ENCODE measurements at regions not wholly inside any gene's neighbourhood (a gene's known extent, or its start where the extent isn't known, plus 50 kb on each side); places are given as distances from the start of the nearest gene placed in this dataset.

GRCh38 chr3:13192471-13193213 is 119.4 kb upstream of the IQSEC1 start:
- Histone ChIP-seq H2AFZ (no peak overlapping the region), H3K79me2 (ENCODE audit: low read depth) (no peaks in the 10 kb centered on the region), H4K20me1 (ENCODE audit: insufficient read depth) (no peaks in the 10 kb centered on the region; the same call in 1 of the 2 replicates), H3K9me2 (ENCODE audit: insufficient read depth) (no peaks in the 10 kb centered on the region), H3K27ac (no peak overlapping the region), H3K27me3 (ENCODE audit: insufficient read depth, low read depth) (no peaks in the 10 kb centered on the region), H3K4me3 (no peak overlapping the region), H3K4me1 (replicated peaks; ENCODE audit: insufficient read depth) (peaks cover 56% of the 10 kb centered on the region), H3K4me2 (peak overlapping the region; percentile 70), H3K36me3 (ENCODE audit: low read depth) (no peaks in the 10 kb centered on the region), H3F3A (ENCODE audit: insufficient read depth, low read depth) (peaks cover 26% of the 10 kb centered on the region; the same call in 1 of the 2 replicates), H3K9me3 (ENCODE audit: insufficient read depth, low read depth) (no peaks in the 10 kb centered on the region)
- no TSS peak for BruUV-seq (replicated peaks)
- ChIA-PET CTCF (interaction anchor here (0.6 to 1.9 kb wide), 3 partner anchors 37 to 161 kb away, joined by 4 read pairs; no protein-coding TSS in a partner anchor), POLR2A (ENCODE audit: unreplicated experiment) (interaction anchor here (0.6 kb wide), 1 partner anchor 999 kb away, joined by 4 read pairs; no protein-coding TSS in a partner anchor)
- intact Hi-C loops (cut with micrococcal nuclease; ENCODE audit: unreplicated experiment), result loop anchor here (1.0 kb wide), 1 partner anchor 26 kb away; no protein-coding TSS in a partner anchor
- no peak for DNase-seq
- TF ChIP-seq EZH2 (IDR thresholded peaks at IDR 0.05; ENCODE audit: low read depth) (no peak), CTCF (conservative IDR thresholded peaks at IDR 0.05) (peak; percentile 68)

DNA sequence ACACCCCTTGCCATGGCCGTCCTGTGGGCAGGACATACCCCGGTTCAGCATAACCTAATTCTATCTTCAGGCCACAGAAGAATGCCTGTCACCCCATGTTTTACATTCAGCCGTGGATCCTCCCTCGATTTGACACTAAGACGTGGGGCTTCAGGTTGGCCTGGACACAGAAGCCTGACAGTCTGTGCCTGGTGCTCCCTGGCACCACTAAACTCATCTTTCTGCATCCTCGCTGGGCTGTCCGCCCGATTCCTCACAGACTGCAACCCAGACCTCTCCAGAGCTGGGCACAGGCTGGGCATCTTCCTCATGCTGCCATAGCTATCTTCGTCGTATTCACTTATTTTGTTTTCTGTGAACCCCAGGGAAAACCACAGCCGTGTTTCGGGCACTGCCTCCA is 117.8 kb upstream of the IQSEC1 start:
- Histone ChIP-seq H3K4me1 (replicated peaks; ENCODE audit: insufficient read depth) (peaks cover 51% of the 10 kb centered on the region), H3K4me2 (no peak overlapping the region), H3K79me2 (ENCODE audit: low read depth) (no peaks in the 10 kb centered on the region), H3K9me3 (ENCODE audit: insufficient read depth, low read depth) (no peaks in the 10 kb centered on the region), H3K27ac (no peak overlapping the region), H3K36me3 (ENCODE audit: low read depth) (no peaks in the 10 kb centered on the region), H3K4me3 (no peak overlapping the region), H3F3A (ENCODE audit: insufficient read depth, low read depth) (peaks cover 25% of the 10 kb centered on the region; the same call in 1 of the 2 replicates), H3K27me3 (ENCODE audit: insufficient read depth, low read depth) (no peaks in the 10 kb centered on the region), H4K20me1 (ENCODE audit: insufficient read depth) (no peaks in the 10 kb centered on the region; the same call in 1 of the 2 replicates), H3K9me2 (ENCODE audit: insufficient read depth) (no peaks in the 10 kb centered on the region), H2AFZ (no peak overlapping the region)
- no peak for DNase-seq
- no TSS peak for BruUV-seq (replicated peaks)
- TF ChIP-seq EZH2 (IDR thresholded peaks at IDR 0.05; ENCODE audit: low read depth) (no peak), CTCF (conservative IDR thresholded peaks at IDR 0.05) (no peak)
- ChIA-PET POLR2A (ENCODE audit: unreplicated experiment) (interaction anchor here (0.7 kb wide), 1 partner anchor 92 kb away, joined by 4 read pairs; no protein-coding TSS in a partner anchor), CTCF (no interaction called here)
- intact Hi-C loops (cut with micrococcal nuclease; ENCODE audit: unreplicated experiment), result no loop called here

DNA sequence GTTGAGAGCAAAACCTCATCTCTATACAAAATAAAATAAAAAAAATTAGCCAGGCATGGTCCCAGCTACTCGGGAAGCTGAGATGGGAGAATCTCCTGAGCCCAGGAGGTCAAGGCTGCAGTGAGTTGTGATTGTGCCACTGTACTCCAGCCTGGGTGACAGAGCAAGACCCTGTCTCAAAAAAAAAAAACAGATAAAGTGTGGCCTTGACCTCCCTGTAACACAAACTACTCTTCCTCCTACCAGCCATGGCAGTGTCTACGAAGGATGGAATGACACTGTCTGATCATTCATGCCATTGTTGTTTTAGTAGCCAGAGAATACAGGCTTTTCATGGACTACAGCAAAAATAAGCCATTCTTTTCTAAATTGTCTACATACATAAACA is 117.1 kb upstream of the IQSEC1 start:
- H2AFZ ChIP-seq, result no peak overlapping the region
- H3K4me2 ChIP-seq, result no peak overlapping the region
- H3K27me3 ChIP-seq (ENCODE audit: insufficient read depth, low read depth), result no peaks in the 10 kb centered on the region
- H3K36me3 ChIP-seq (ENCODE audit: low read depth), result no peaks in the 10 kb centered on the region
- H3K79me2 ChIP-seq (ENCODE audit: low read depth), result no peaks in the 10 kb centered on the region
- H3K4me3 ChIP-seq, result no peak overlapping the region
- H3K9me3 ChIP-seq (ENCODE audit: insufficient read depth, low read depth), result no peaks in the 10 kb centered on the region
- ChIA-PET CTCF (no interaction called here), POLR2A (ENCODE audit: unreplicated experiment) (no interaction called here)
- TF ChIP-seq EZH2 (IDR thresholded peaks at IDR 0.05; ENCODE audit: low read depth) (no peak), CTCF (conservative IDR thresholded peaks at IDR 0.05) (no peak)
- peaks cover 45% of the 10 kb centered on the region for H3K4me1 ChIP-seq (replicated peaks; ENCODE audit: insufficient read depth)
- H3F3A ChIP-seq (ENCODE audit: insufficient read depth, low read depth), result peaks cover 19% of the 10 kb centered on the region; the same call in 1 of the 2 replicates
- intact Hi-C loops (cut with micrococcal nuclease; ENCODE audit: unreplicated experiment), result no loop called here
- H3K27ac ChIP-seq, result no peak overlapping the region
- H4K20me1 ChIP-seq (ENCODE audit: insufficient read depth), result no peaks in the 10 kb centered on the region
- DNase-seq, result no peak
- no TSS peak for BruUV-seq (replicated peaks)
- no peaks in the 10 kb centered on the region for H3K9me2 ChIP-seq (ENCODE audit: insufficient read depth)
